GM23338 (cell line): ENCODE measurements at regions not wholly inside any gene's neighbourhood (a gene's known extent, or its start where the extent isn't known, plus 50 kb on each side); places are given as distances from the start of the nearest gene placed in this dataset.

Source experiments
- ATAC-seq: fragments of 200-7000 bp; cut with Tn5 transposase; 3 replicates; pipeline ENCODE4 v1.9.1; 2020
- DNase-seq: peaks from one replicate; pipeline ENCODE4 v3.0.0-alpha.2; 2015; ENCODE audit warnings: low spot score
- H2AFZ ChIP-seq: fragments of 200-600 bp; sonication (generic); 2 replicates; pipeline ENCODE4 v1.8.0; 2016; ENCODE audit warnings: antibody characterized with exemption, mild to moderate bottlenecking, moderate library complexity
- H3F3A ChIP-seq: fragments of 200-600 bp; sonication (generic); replicated peaks from 2 replicates; pipeline ENCODE4 v1.8.0; 2017; ENCODE audit warnings: antibody characterized with exemption, mixed run types, low read depth
- H3K27ac ChIP-seq: fragments of 200-600 bp; sonication (generic); 2 replicates; pipeline ENCODE4 v1.6.1; 2016; ENCODE audit warnings: low read depth
- H3K27me3 ChIP-seq: fragments of 200-600 bp; sonication (generic); 2 replicates; pipeline ENCODE4 v1.8.0; 2016; ENCODE audit warnings: mild to moderate bottlenecking, mixed run types, moderate library complexity; ENCODE audit not compliant: insufficient read depth
- H3K36me3 ChIP-seq: fragments of 200-600 bp; sonication (generic); 2 replicates; pipeline ENCODE4 v1.8.0; 2016; ENCODE audit warnings: mild to moderate bottlenecking; ENCODE audit not compliant: insufficient read depth
- H3K4me1 ChIP-seq: fragments of 200-600 bp; sonication (generic); 2 replicates; pipeline ENCODE4 v1.8.0; 2016; ENCODE audit warnings: mild to moderate bottlenecking, moderate library complexity; ENCODE audit not compliant: insufficient read depth
- H3K4me2 ChIP-seq: fragments of 200-600 bp; sonication (generic); 2 replicates; pipeline ENCODE4 v1.7.1; 2017; ENCODE audit warnings: mixed run types
- H3K4me3 ChIP-seq: fragments of 200-600 bp; sonication (generic); 2 replicates; pipeline ENCODE4 v1.6.1; 2016; ENCODE audit warnings: mixed run types
- H3K79me2 ChIP-seq: fragments of 200-600 bp; sonication (generic); replicated peaks from 2 replicates; pipeline ENCODE4 v1.8.0; 2017; ENCODE audit warnings: mild to moderate bottlenecking; ENCODE audit not compliant: insufficient read depth
- H3K9me2 ChIP-seq: fragments of 200-600 bp; sonication (generic); 2 replicates; pipeline ENCODE4 v1.8.0; 2017; ENCODE audit not compliant: insufficient read depth
- H4K20me1 ChIP-seq: fragments of 200-600 bp; sonication (generic); replicated peaks from 2 replicates; pipeline ENCODE4 v1.8.0; 2017; ENCODE audit warnings: mild to moderate bottlenecking; ENCODE audit not compliant: insufficient read depth
- H3K27ac Mint-ChIP-seq: 2 replicates; pipeline ENCODE4 v1.8.0; 2020; ENCODE audit warnings: inconsistent platforms, mild to moderate bottlenecking, moderate library complexity, mixed read lengths
- H3K27me3 Mint-ChIP-seq: 3 replicates; pipeline ENCODE4 v1.8.0; 2022; ENCODE audit warnings: low read depth, mild to moderate bottlenecking, moderate library complexity, mixed read lengths, inconsistent platforms; ENCODE audit not compliant: insufficient read depth, poor library complexity
- H3K36me3 Mint-ChIP-seq: 3 replicates; pipeline ENCODE4 v1.8.0; 2021; ENCODE audit warnings: low read depth, mild to moderate bottlenecking, inconsistent platforms, moderate library complexity, mixed read lengths
- H3K4me1 Mint-ChIP-seq: 3 replicates; pipeline ENCODE4 v1.8.0; 2020; ENCODE audit warnings: mild to moderate bottlenecking, inconsistent platforms, mixed read lengths
- H3K4me3 Mint-ChIP-seq: 3 replicates; pipeline ENCODE4 v1.8.0; 2021; ENCODE audit warnings: moderate library complexity, mild to moderate bottlenecking, inconsistent platforms, mixed read lengths
- H3K9me3 Mint-ChIP-seq: 3 replicates; pipeline ENCODE4 v1.8.0; 2020; ENCODE audit warnings: moderate library complexity, mild to moderate bottlenecking, inconsistent platforms, mixed read lengths
- CREB1 ChIP-seq: fragments of 250-450 bp; sonication (Bioruptor Pico); IDR thresholded peaks from 2 replicates; pipeline ENCODE4 v1.5.0; 2020; ENCODE audit warnings: low read depth, mild to moderate bottlenecking, moderate library complexity
- EZH2 ChIP-seq: fragments of 200-600 bp; sonication (generic); IDR thresholded peaks from one replicate; pipeline ENCODE4 v1.8.0; 2017; ENCODE audit warnings: antibody characterized with exemption, mild to moderate bottlenecking, low read depth; ENCODE audit not compliant: unreplicated experiment
- EZH2phosphoT487 ChIP-seq: fragments of 200-600 bp; sonication (generic); IDR thresholded peaks from one replicate; pipeline ENCODE4 v1.8.1; 2018; ENCODE audit warnings: antibody characterized with exemption; ENCODE audit not compliant: unreplicated experiment
- JUNB ChIP-seq: IDR thresholded peaks from one replicate; pipeline ENCODE4 v1.6.1; 2016; ENCODE audit warnings: antibody characterized with exemption; ENCODE audit not compliant: unreplicated experiment
- NANOG ChIP-seq: IDR thresholded peaks from 2 replicates; pipeline ENCODE4 v1.6.1; 2016; ENCODE audit warnings: antibody characterized with exemption, borderline replicate concordance
- POLR2AphosphoS5 ChIP-seq: IDR thresholded peaks from 2 replicates; pipeline ENCODE4 v1.6.1; 2016; ENCODE audit warnings: antibody characterized with exemption, low read depth
- STAT1 ChIP-seq: IDR thresholded peaks from one replicate; pipeline ENCODE4 v1.6.1; 2016; ENCODE audit warnings: antibody characterized with exemption; ENCODE audit not compliant: unreplicated experiment
- ZNF114 ChIP-seq: fragments of 250-450 bp; sonication (Bioruptor Pico); IDR thresholded peaks from 2 replicates; pipeline ENCODE4 v1.5.0; 2020; ENCODE audit warnings: mild to moderate bottlenecking, moderate library complexity
- ZNF331 ChIP-seq: fragments of 250-450 bp; sonication (Bioruptor Pico); IDR thresholded peaks from 2 replicates; pipeline ENCODE4 v1.5.0; 2020; ENCODE audit warnings: low read depth, mild to moderate bottlenecking, moderate library complexity
- TF ChIP-seq, protein P1 (sequence below): IDR thresholded peaks from 2 replicates; pipeline ENCODE4 v1.6.1; 2016; ENCODE audit warnings: antibody characterized with exemption
- TF ChIP-seq, protein P2 (sequence below): IDR thresholded peaks from one replicate; pipeline ENCODE4 v1.6.1; 2018; ENCODE audit warnings: antibody characterized with exemption; ENCODE audit not compliant: unreplicated experiment
- TF ChIP-seq, protein P3 (sequence below): fragments of 250-450 bp; sonication (Bioruptor Pico); IDR thresholded peaks from 2 replicates; pipeline ENCODE4 v1.5.0; 2020; ENCODE audit warnings: mild to moderate bottlenecking, moderate library complexity
- TF ChIP-seq, protein P4 (sequence below), 2 experiments: fragments of 200-600 bp in 1 of 2; sonication (generic) in 1 of 2; conservative IDR thresholded peaks; 2 replicates each; pipeline versions ENCODE4 v1.5.1 to v1.6.1; 2016 to 2017; ENCODE audit warnings: antibody characterized with exemption in 2 of 2, low read depth in 2 of 2, mild to moderate bottlenecking in 2 of 2, moderate library complexity in 1 of 2

DNA sequence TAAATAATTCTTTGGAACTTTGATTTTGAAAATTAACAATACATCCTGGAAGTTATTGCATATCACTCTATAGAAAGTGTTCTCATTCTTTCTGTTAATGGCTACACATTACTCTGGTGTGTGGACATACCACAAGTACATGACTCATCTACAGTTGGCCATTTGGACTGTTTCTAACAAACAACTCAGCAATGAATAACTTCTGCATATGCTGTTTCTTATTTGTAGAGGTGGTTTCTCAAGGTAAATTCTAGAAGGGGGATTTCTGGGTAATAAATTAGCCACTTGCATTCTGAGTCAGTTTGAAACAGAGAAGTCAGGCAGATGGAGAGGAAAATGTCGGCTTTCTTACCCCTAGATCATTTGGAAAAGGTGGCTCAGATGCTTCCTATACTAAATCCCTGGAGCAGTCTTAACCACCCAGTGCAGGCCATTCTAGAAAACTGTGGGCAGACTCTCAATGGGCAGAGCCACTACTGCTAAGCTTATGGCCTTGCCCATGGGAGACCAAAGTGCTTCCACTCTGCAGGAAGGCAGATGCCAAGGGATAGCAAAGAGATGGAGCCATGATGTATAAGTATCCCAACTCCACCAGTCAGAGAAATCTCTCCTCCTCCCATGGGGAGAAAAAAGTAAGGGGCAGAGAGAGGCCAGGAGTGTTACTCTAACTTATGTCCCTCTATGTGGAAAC is 194.0 kb upstream of the PLPP4 start:
- Histone ChIP-seq H3K27ac (no peak overlapping the region), H3K4me3 (no peak overlapping the region), H3K4me1 (no peaks in the 10 kb centered on the region), H3K4me2 (no peak overlapping the region), H3K27me3 (no peaks in the 10 kb centered on the region), H3F3A (no peaks in the 10 kb centered on the region), H2AFZ (no peak overlapping the region), H3K36me3 (no peaks in the 10 kb centered on the region), H3K79me2 (no peaks in the 10 kb centered on the region), H3K9me2 (no peaks in the 10 kb centered on the region), H4K20me1 (no peaks in the 10 kb centered on the region)
- DNase-seq (no peak), ATAC-seq (no peak)
- Mint-ChIP-seq H3K9me3 (no peaks in the 10 kb centered on the region), H3K4me1 (peaks cover 3% of the 10 kb centered on the region; the same call in 1 of the 3 replicates), H3K27ac (no peak overlapping the region), H3K36me3 (no peaks in the 10 kb centered on the region), H3K4me3 (no peak overlapping the region), H3K27me3 (peaks cover 1% of the 10 kb centered on the region)
- TF ChIP-seq EZH2phosphoT487 (no peak), EZH2 (no peak), ZNF331 (no peak), STAT1 (no peak), ZNF114 (CRISPR knock-in tag) (no peak), POLR2AphosphoS5 (no peak), NANOG (no peak), JUNB (no peak), CREB1 (CRISPR knock-in tag) (no peak)
- TF ChIP-seq, protein P1, sequence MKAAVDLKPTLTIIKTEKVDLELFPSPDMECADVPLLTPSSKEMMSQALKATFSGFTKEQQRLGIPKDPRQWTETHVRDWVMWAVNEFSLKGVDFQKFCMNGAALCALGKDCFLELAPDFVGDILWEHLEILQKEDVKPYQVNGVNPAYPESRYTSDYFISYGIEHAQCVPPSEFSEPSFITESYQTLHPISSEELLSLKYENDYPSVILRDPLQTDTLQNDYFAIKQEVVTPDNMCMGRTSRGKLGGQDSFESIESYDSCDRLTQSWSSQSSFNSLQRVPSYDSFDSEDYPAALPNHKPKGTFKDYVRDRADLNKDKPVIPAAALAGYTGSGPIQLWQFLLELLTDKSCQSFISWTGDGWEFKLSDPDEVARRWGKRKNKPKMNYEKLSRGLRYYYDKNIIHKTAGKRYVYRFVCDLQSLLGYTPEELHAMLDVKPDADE, result no peak
- TF ChIP-seq, protein P2, sequence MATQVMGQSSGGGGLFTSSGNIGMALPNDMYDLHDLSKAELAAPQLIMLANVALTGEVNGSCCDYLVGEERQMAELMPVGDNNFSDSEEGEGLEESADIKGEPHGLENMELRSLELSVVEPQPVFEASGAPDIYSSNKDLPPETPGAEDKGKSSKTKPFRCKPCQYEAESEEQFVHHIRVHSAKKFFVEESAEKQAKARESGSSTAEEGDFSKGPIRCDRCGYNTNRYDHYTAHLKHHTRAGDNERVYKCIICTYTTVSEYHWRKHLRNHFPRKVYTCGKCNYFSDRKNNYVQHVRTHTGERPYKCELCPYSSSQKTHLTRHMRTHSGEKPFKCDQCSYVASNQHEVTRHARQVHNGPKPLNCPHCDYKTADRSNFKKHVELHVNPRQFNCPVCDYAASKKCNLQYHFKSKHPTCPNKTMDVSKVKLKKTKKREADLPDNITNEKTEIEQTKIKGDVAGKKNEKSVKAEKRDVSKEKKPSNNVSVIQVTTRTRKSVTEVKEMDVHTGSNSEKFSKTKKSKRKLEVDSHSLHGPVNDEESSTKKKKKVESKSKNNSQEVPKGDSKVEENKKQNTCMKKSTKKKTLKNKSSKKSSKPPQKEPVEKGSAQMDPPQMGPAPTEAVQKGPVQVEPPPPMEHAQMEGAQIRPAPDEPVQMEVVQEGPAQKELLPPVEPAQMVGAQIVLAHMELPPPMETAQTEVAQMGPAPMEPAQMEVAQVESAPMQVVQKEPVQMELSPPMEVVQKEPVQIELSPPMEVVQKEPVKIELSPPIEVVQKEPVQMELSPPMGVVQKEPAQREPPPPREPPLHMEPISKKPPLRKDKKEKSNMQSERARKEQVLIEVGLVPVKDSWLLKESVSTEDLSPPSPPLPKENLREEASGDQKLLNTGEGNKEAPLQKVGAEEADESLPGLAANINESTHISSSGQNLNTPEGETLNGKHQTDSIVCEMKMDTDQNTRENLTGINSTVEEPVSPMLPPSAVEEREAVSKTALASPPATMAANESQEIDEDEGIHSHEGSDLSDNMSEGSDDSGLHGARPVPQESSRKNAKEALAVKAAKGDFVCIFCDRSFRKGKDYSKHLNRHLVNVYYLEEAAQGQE, result no peak
- TF ChIP-seq, protein P3, sequence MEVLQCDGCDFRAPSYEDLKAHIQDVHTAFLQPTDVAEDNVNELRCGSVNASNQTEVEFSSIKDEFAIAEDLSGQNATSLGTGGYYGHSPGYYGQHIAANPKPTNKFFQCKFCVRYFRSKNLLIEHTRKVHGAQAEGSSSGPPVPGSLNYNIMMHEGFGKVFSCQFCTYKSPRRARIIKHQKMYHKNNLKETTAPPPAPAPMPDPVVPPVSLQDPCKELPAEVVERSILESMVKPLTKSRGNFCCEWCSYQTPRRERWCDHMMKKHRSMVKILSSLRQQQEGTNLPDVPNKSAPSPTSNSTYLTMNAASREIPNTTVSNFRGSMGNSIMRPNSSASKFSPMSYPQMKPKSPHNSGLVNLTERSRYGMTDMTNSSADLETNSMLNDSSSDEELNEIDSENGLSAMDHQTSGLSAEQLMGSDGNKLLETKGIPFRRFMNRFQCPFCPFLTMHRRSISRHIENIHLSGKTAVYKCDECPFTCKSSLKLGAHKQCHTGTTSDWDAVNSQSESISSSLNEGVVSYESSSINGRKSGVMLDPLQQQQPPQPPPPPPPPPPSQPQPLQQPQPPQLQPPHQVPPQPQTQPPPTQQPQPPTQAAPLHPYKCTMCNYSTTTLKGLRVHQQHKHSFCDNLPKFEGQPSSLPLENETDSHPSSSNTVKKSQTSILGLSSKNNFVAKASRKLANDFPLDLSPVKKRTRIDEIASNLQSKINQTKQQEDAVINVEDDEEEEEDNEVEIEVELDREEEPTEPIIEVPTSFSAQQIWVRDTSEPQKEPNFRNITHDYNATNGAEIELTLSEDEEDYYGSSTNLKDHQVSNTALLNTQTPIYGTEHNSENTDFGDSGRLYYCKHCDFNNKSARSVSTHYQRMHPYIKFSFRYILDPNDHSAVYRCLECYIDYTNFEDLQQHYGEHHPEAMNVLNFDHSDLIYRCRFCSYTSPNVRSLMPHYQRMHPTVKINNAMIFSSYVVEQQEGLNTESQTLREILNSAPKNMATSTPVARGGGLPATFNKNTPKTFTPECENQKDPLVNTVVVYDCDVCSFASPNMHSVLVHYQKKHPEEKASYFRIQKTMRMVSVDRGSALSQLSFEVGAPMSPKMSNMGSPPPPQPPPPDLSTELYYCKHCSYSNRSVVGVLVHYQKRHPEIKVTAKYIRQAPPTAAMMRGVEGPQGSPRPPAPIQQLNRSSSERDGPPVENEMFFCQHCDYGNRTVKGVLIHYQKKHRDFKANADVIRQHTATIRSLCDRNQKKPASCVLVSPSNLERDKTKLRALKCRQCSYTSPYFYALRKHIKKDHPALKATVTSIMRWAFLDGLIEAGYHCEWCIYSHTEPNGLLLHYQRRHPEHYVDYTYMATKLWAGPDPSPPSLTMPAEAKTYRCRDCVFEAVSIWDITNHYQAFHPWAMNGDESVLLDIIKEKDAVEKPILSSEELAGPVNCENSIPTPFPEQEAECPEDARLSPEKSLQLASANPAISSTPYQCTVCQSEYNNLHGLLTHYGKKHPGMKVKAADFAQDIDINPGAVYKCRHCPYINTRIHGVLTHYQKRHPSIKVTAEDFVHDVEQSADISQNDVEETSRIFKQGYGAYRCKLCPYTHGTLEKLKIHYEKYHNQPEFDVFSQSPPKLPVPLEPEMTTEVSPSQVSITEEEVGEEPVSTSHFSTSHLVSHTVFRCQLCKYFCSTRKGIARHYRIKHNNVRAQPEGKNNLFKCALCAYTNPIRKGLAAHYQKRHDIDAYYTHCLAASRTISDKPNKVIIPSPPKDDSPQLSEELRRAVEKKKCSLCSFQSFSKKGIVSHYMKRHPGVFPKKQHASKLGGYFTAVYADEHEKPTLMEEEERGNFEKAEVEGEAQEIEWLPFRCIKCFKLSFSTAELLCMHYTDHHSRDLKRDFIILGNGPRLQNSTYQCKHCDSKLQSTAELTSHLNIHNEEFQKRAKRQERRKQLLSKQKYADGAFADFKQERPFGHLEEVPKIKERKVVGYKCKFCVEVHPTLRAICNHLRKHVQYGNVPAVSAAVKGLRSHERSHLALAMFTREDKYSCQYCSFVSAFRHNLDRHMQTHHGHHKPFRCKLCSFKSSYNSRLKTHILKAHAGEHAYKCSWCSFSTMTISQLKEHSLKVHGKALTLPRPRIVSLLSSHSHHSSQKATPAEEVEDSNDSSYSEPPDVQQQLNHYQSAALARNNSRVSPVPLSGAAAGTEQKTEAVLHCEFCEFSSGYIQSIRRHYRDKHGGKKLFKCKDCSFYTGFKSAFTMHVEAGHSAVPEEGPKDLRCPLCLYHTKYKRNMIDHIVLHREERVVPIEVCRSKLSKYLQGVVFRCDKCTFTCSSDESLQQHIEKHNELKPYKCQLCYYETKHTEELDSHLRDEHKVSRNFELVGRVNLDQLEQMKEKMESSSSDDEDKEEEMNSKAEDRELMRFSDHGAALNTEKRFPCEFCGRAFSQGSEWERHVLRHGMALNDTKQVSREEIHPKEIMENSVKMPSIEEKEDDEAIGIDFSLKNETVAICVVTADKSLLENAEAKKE (CRISPR knock-in tag), result no peak
- TF ChIP-seq, protein P4, sequence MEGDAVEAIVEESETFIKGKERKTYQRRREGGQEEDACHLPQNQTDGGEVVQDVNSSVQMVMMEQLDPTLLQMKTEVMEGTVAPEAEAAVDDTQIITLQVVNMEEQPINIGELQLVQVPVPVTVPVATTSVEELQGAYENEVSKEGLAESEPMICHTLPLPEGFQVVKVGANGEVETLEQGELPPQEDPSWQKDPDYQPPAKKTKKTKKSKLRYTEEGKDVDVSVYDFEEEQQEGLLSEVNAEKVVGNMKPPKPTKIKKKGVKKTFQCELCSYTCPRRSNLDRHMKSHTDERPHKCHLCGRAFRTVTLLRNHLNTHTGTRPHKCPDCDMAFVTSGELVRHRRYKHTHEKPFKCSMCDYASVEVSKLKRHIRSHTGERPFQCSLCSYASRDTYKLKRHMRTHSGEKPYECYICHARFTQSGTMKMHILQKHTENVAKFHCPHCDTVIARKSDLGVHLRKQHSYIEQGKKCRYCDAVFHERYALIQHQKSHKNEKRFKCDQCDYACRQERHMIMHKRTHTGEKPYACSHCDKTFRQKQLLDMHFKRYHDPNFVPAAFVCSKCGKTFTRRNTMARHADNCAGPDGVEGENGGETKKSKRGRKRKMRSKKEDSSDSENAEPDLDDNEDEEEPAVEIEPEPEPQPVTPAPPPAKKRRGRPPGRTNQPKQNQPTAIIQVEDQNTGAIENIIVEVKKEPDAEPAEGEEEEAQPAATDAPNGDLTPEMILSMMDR (conservative IDR thresholded peaks at IDR 0.05; ENCODE audit: low read depth in 2 of 2), result no peak
